Keratinocyte (primary cell): ENCODE measurements at regions not wholly inside any gene's neighbourhood (a gene's known extent, or its start where the extent isn't known, plus 50 kb on each side); places are given as distances from the start of the nearest gene placed in this dataset.

Source experiments
- DNase-seq: peaks from one replicate; pipeline ENCODE4 v3.0.0-alpha.2; 2011; ENCODE audit warnings: low read depth, missing footprints, low spot score
- FAIRE-seq: peaks from 2 replicates; lab custom pipeline; 2011; peaks lifted over from hg19 to GRCh38; lab: Jason Lieb, UNC
- H2AFZ ChIP-seq: 2 replicates; pipeline ENCODE4 v1.6.0; 2012; ENCODE audit warnings: low read length, control low read depth, inconsistent platforms; ENCODE audit not compliant: control insufficient read depth
- H3K27ac ChIP-seq: 2 replicates; pipeline ENCODE4 v1.5.1; 2011; ENCODE audit warnings: low read length; ENCODE audit not compliant: control insufficient read depth, insufficient read depth
- H3K27me3 ChIP-seq: 3 replicates; pipeline ENCODE4 v1.6.0; 2011; ENCODE audit warnings: low read length; ENCODE audit not compliant: control insufficient read depth, insufficient read depth; ENCODE audit errors: extremely low read depth
- H3K36me3 ChIP-seq, 2 experiments: 2 replicates in 1 of 2; 3 replicates in 1 of 2; pipeline ENCODE4 v1.5.1; 2011; ENCODE audit warnings: low read length in 2 of 2, mild to moderate bottlenecking in 1 of 2; ENCODE audit not compliant: control insufficient read depth in 2 of 2, insufficient read depth in 2 of 2; ENCODE audit errors: extremely low read depth in 1 of 2
- H3K4me1 ChIP-seq: 3 replicates; pipeline ENCODE4 v1.5.1; 2011; ENCODE audit warnings: low read length; ENCODE audit not compliant: control insufficient read depth, insufficient read depth; ENCODE audit errors: extremely low read depth
- H3K4me2 ChIP-seq: 3 replicates; pipeline ENCODE4 v1.6.0; 2011; ENCODE audit warnings: low read depth, low read length; ENCODE audit not compliant: control insufficient read depth, insufficient read depth; ENCODE audit errors: extremely low read depth
- H3K4me3 ChIP-seq, 3 experiments: fragments of 200-600 bp in 1 of 3; sonication (generic) in 1 of 3; 2 replicates in 2 of 3; 3 replicates in 1 of 3; pipeline ENCODE4 v1.5.1; 2011 to 2016; ENCODE audit warnings: low read length in 3 of 3, mild to moderate bottlenecking in 3 of 3, control low read depth in 2 of 3, inconsistent platforms in 1 of 3, low read depth in 1 of 3, mixed read lengths in 1 of 3, mixed run types in 1 of 3, moderate library complexity in 1 of 3; ENCODE audit not compliant: control insufficient read depth in 2 of 3, insufficient read depth in 2 of 3; ENCODE audit errors: extremely low read depth in 1 of 3
- H3K79me2 ChIP-seq: 2 replicates; pipeline ENCODE4 v1.6.0; 2012; ENCODE audit warnings: low read length; ENCODE audit not compliant: control insufficient read depth, insufficient read depth
- H3K9ac ChIP-seq: 3 replicates; pipeline ENCODE4 v1.6.0; 2011; ENCODE audit warnings: low read length; ENCODE audit not compliant: control insufficient read depth, insufficient read depth; ENCODE audit errors: extremely low read depth
- H3K9me1 ChIP-seq: 3 replicates; pipeline ENCODE4 v1.6.0; 2011; ENCODE audit warnings: low read length; ENCODE audit not compliant: control insufficient read depth, insufficient read depth; ENCODE audit errors: extremely low read depth
- H3K9me3 ChIP-seq: 2 replicates; pipeline ENCODE4 v1.5.1; 2012; ENCODE audit warnings: low read depth, low read length; ENCODE audit not compliant: control insufficient read depth
- H4K20me1 ChIP-seq: 3 replicates; pipeline ENCODE4 v1.6.0; 2011; ENCODE audit warnings: low read length; ENCODE audit not compliant: control insufficient read depth, insufficient read depth; ENCODE audit errors: extremely low read depth
- CTCF ChIP-seq, 3 experiments: IDR thresholded peaks in 1 of 3; conservative IDR thresholded peaks in 1 of 3; optimal IDR thresholded peaks in 1 of 3; 2 replicates in 2 of 3; 3 replicates in 1 of 3; pipeline versions ENCODE3 to v1.5.1; 2011; ENCODE audit warnings: low read length in 3 of 3, mild to moderate bottlenecking in 3 of 3, moderate library complexity in 2 of 3, control low read depth in 1 of 3, inconsistent platforms in 1 of 3; ENCODE audit not compliant: insufficient read depth in 2 of 3; ENCODE audit errors: extremely low read depth in 1 of 3
- EZH2 ChIP-seq: IDR thresholded peaks from one replicate; pipeline ENCODE4 v1.6.1; 2012; ENCODE audit warnings: inconsistent platforms, mild to moderate bottlenecking, low read length, moderate library complexity
- dilution Hi-C: fragments of 300-500 bp; cut with MboI; formaldehyde crosslinking; loops from one replicate; pipeline ENCODE4 v1.7.0; 2020; ENCODE audit warnings: low sequenced_read_pairs; ENCODE audit not compliant: extremely low pct_ligation_motif_present

GRCh38 chr4:140256941-140257340, 103.0 kb upstream of the MAML3 start:
- Histone ChIP-seq H3K4me2 (no peak overlapping the region), H3K27ac (no peak overlapping the region), H2AFZ (no peak overlapping the region), H3K4me3 (no peak overlapping the region), H3K9ac (no peak overlapping the region), H3K27me3 (no peaks in the 10 kb centered on the region), H3K36me3 (no peaks in the 10 kb centered on the region), H3K79me2 (no peaks in the 10 kb centered on the region), H3K4me1 (peaks cover 21% of the 10 kb centered on the region), H4K20me1 (no peaks in the 10 kb centered on the region), H3K9me1 (no peaks in the 10 kb centered on the region), H3K9me3 (no peaks in the 10 kb centered on the region)
- TF ChIP-seq CTCF (optimal IDR thresholded peaks at IDR 0.05 in 1 of 3, IDR thresholded peaks at IDR 0.05 in 1 of 3, conservative IDR thresholded peaks at IDR 0.05 in 1 of 3; ENCODE audit: extremely low read depth in 1 of 3, insufficient read depth in 2 of 3, low read length in 3 of 3) = no peak
- TF ChIP-seq EZH2 = no peak
- dilution Hi-C loops = no loop called here
- FAIRE-seq (no peak), DNase-seq (no peak)

DNA sequence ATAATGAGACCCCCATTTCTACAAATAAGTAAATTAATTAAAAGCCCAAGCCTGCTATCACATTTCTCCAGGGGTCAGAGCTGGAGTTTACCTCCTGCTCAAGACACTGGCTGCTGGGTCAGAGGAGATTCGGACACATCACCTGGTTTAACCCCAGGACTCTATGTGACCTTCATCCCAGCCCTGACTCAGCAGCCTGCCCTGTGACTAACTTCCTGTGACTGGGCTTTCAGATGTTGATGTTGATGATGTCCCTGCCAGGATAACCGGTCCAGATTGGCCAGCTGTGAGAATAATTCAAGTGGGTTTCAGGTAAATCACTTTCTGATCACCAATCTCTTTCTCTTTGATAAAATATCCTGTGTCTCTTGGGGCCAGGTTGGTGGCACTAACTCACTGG, 102.4 kb upstream of the MAML3 start:
- Histone ChIP-seq H3K27ac (no peak overlapping the region), H3K9ac (no peak overlapping the region), H3K4me2 (no peak overlapping the region), H3K36me3 (no peaks in the 10 kb centered on the region), H3K9me1 (no peaks in the 10 kb centered on the region), H3K27me3 (no peaks in the 10 kb centered on the region), H4K20me1 (no peaks in the 10 kb centered on the region), H3K4me3 (no peak overlapping the region), H3K79me2 (no peaks in the 10 kb centered on the region), H3K4me1 (peaks cover 27% of the 10 kb centered on the region), H2AFZ (no peak overlapping the region), H3K9me3 (no peaks in the 10 kb centered on the region)
- dilution Hi-C loops = no loop called here
- DNase-seq (no peak), FAIRE-seq (peak; percentile 68)
- no peak for TF ChIP-seq EZH2
- TF ChIP-seq CTCF (optimal IDR thresholded peaks at IDR 0.05 in 1 of 3, IDR thresholded peaks at IDR 0.05 in 1 of 3, conservative IDR thresholded peaks at IDR 0.05 in 1 of 3; ENCODE audit: extremely low read depth in 1 of 3, insufficient read depth in 2 of 3, low read length in 3 of 3) = no peak
